Mammary epithelial cell (primary cell): ENCODE measurements at regions not wholly inside any gene's neighbourhood (a gene's known extent, or its start where the extent isn't known, plus 50 kb on each side); places are given as distances from the start of the nearest gene placed in this dataset.

Source experiments
- CTCF ChIP-seq, 2 donors: IDR thresholded peaks in 1 of 2; conservative IDR thresholded peaks in 1 of 2; 2 replicates each; pipeline ENCODE4 v1.5.1; 2011 to 2012; ENCODE audit warnings: inconsistent platforms in 2 of 2, low read length in 2 of 2, mild to moderate bottlenecking in 2 of 2, control low read depth in 1 of 2, low read depth in 1 of 2; ENCODE audit not compliant: insufficient read depth in 1 of 2; ENCODE audit errors: extremely low read depth in 1 of 2
- EZH2 ChIP-seq: IDR thresholded peaks from 2 replicates; pipeline ENCODE4 v1.6.1; 2012; ENCODE audit warnings: low read length, inconsistent platforms, borderline replicate concordance

GRCh38 chrX:13123247-13123856 lies 78.9 kb upstream of the FAM9C start:
- TF ChIP-seq CTCF (conservative IDR thresholded peaks at IDR 0.05 in 1 of 2, IDR thresholded peaks at IDR 0.05 in 1 of 2; ENCODE audit: extremely low read depth in 1 of 2, insufficient read depth in 1 of 2, low read depth in 1 of 2, low read length in 2 of 2) (no peak), EZH2 (no peak)
